ENCODE measurements at regions not wholly inside any gene's neighbourhood (a gene's known extent, or its start where the extent isn't known, plus 50 kb on each side); places are given as distances from the start of the nearest gene placed in this dataset.
"Not testable (repeated sequence)": the region's sequence is repeated elsewhere in the genome, so short reads cannot be mapped to it uniquely, and the experiment has no call there.

GRCh38 chrX:43218198-43218597, 437.9 kb upstream of the MAOA start:
- DNase-seq (ENCODE audit: low read depth in 2 of 2), result no peak

- no peak for DNase-seq (ENCODE audit: low read depth in 2 of 2)
Measured at GRCh38 chrX:43224496-43224895, 431.6 kb upstream of the MAOA start.

DNA sequence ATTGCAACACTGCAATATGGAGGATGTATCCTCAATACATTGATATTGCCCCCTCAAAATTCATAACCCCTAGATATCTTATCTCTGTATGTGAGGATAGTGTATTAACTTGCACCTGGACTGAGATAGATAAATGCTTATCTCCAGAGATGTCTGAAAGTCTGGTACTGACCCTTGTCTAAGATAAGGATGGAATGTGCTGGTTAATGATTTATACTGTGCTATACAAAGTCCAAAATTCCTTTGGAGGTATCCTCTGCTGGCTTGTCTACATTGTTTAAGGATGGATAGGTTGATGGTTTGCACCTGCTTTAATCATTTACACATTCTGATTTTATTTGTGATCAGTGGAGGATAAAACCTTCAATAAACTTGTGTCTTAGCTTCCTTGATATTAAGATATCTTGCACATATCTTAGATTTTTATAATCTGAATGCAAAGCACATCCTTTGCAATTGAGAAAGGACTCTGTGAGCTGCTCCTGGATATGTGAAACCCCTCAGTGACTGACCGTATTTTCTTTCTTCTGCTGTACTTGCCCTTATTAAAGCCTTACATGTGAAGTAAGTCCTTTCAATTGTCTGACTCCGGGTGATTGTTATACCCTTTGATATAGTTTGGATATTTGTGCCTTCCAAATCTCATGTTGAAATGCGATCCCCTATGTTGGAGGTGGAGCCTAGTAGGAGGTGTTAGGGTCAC, 430.3 kb upstream of the MAOA start:
- DNase-seq (ENCODE audit: low read depth in 2 of 2), result no peak

DNA sequence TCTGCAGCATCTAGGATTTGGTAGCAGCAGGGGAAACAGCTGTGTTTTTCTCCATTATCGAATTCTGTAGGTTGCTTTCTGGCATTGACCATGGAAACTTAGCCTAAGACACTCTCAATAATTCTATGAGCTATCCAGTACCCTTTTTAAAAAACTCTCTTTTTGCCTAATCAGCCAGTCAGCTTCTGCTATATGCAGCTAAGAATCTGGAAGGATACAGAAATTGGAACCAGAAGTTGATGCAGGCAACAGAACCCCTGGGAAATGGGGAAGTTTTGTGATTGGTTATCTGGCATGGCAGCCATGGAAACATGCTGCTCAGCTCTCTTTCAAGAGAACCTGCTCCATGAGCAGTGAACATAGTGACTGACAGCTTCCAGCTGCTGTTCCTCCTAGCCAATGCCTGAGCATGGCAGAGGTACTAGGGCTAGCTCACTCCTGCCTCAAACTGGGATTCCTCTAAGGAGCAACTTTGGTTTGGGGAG, 417.6 kb upstream of the MAOA start:
- DNase-seq (ENCODE audit: low read depth in 2 of 2), result no peak

DNA sequence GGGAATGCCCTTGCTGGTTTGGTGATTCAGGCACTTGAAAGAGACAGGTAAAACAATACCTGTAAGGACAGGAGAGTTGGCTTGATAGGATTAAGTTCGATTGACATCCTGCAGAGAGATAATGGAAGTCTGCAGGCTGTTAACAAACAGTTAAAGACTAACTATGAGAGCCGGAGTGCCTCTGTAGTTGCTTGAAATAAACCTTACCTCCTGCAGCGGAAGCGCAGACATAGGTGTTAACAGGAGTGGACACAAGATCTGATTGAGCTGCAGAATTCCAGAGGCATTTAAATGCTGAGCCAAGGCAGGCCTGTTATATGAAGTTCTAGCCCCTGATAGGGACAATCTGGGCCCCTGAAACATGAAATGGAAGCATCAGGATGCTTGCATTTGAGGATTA, 416.7 kb upstream of the MAOA start:
- DNase-seq (ENCODE audit: low read depth in 2 of 2), result no peak

DNA sequence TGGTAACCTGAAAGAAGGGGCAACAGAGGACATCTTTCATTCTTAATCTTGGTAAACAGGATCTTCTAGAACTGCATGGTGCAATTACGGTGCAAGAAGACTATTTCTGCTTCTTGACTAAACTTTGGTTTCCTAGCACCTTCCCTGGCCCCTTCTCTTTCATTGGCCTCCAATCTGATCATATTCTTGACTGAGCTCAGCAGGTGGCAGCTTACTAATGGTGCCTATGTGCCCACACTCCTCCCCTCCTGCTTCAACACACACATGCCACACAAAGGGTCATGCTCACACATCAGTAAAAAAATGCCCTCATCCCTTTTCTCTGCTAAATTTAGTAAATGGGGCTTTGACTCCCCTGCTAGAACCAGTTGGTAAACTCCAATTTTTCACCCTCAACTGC, 400.5 kb upstream of the MAOA start:
- DNase-seq (ENCODE audit: low read depth in 2 of 2), result no peak

- DNase-seq (ENCODE audit: low read depth in 2 of 2), result no peak
Measured at GRCh38 chrX:43266487-43266886, 389.6 kb upstream of the MAOA start.

- DNase-seq (ENCODE audit: low read depth in 2 of 2), result no peak
Measured at GRCh38 chrX:43267652-43268051, 388.4 kb upstream of the MAOA start.

DNA sequence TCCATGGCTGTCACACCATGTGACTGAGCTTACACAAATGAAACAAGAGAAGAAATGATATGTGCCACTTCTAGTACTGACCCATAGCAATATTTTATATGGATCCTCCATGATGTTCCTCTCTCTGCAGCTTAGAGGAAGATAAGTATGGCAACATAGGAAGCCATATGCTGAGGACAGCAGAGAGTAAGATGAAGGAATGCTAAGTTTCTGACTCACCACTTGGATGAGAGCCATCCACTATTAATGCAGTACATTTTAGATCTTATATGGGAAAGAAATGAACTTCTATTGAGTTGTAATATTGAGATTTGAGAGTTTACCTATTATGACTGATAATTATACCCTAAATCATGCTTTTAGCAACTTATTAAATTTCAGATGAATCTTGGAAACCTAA, 386.9 kb upstream of the MAOA start:
- no peak for DNase-seq (ENCODE audit: low read depth in 2 of 2)

DNA sequence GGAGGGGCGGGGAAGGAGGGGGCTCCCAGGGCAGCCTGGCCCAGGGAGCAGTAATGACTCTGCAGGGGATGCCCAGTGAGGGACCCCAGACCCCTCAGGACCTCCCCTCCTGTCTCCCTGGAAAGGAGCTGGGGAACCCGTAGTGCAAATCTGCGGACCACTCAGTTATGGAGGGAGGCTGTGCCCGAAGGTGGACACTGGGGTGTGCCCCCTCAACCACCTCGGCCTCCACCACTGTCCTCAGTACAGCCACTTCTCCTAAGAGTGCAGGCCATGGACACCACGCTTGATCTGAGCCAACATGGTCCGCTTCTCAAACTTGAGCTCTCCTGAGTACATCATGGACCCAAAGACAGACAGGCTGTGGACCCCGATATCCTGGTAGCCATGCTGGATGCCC, 378.2 kb upstream of the MAOA start:
- no peak for DNase-seq (ENCODE audit: low read depth in 2 of 2)

DNA sequence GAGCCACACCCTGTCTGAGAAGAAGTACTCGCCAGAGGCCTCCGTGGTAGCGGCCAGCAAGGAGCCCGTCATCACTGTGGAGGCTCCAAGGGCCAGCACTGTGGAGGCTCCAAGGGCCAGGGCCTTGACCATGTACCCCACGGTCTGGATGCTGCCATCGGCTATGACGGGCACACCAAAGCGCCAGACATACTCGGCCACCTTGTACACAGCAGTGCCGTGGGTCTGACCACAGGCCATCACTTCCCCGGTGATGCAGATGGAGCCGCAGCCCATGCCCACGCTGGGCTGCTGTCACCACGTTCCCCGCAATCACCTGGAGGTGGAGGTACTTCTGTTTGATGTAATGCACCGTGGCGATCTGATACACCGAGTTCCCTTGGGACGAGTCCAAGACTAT, 377.7 kb upstream of the MAOA start:
- no peak for DNase-seq (ENCODE audit: low read depth in 2 of 2)

- DNase-seq (ENCODE audit: low read depth in 2 of 2), result no peak
Measured at GRCh38 chrX:43279341-43279808, 376.7 kb upstream of the MAOA start.

DNA sequence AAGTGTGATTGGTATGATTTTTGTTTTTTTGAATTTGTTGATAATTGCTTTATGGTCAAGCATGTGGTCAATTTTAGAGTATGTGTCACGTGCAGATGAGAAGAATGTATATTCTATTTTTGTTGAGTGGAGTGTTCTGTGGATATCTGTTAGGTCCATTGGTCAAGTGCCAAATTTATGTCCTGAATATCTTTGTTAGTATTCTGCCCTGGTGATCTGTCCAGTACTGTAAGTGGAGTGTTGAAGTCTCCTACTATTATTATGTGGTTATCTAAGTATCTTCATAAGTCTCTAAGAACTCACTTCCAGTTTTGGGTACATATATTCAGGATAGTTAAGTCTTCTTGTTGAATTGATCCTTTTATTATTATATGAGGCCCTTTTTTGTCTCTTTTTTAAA, 372.9 kb upstream of the MAOA start:
- no peak for DNase-seq (ENCODE audit: low read depth in 2 of 2)

- DNase-seq (ENCODE audit: low read depth in 2 of 2), result not testable (repeated sequence)
Measured at GRCh38 chrX:43311625-43312024, 344.5 kb upstream of the MAOA start.

DNA sequence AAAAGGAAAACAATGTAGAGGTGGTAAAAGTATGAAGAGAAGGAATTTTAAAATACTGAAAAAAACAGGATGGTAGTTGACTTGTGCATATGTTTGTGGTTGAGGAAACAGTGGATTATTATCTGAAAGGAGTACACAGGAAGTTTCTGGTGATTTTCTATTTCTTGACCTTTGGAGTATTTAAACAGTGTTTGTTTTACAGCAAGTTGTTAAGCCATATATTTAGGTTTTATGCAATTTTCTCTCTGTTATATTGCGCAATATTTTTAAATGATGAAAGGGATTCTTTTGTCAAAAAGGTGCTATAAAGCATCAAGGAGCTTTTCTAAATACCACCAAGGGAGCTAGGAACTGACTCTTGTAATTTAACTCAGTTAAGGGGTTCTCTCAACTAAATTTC, 343.1 kb upstream of the MAOA start:
- DNase-seq (ENCODE audit: low read depth in 2 of 2), result no peak

GRCh38 chrX:43314525-43314924, 341.6 kb upstream of the MAOA start:
- DNase-seq (ENCODE audit: low read depth in 2 of 2), result no peak

- no peak for DNase-seq (ENCODE audit: low read depth in 2 of 2)
Measured at GRCh38 chrX:43315622-43316021, 340.5 kb upstream of the MAOA start.

- no peak for DNase-seq (ENCODE audit: low read depth in 2 of 2)
Measured at GRCh38 chrX:43316146-43316545, 340.0 kb upstream of the MAOA start.

GRCh38 chrX:43317378-43317777, 338.7 kb upstream of the MAOA start:
- no peak for DNase-seq (ENCODE audit: low read depth in 2 of 2)

GRCh38 chrX:43328358-43328946, 327.6 kb upstream of the MAOA start:
- no peak for DNase-seq (ENCODE audit: low read depth in 2 of 2)

- DNase-seq (ENCODE audit: low read depth in 2 of 2), result no peak
Measured at GRCh38 chrX:43333543-43333942, 322.6 kb upstream of the MAOA start.

DNA sequence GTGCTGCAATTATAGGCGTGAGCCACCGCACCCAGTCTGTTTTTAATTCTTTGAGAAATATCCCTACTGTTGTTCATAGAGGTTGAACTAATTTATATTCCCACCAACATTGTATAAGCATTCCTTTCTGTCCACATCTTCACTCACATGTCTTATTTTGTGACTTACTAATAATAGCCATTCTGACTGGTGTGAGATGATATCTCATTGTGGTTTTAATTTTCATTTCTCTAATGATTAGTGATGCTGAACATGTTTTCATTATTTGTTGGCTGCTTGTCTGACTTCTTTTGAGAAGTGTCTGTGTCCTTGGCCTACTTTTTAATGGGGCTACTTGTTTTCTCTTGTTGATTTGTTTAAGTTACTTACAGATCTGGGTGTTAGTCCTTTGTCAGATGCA, 310.9 kb upstream of the MAOA start:
- DNase-seq (ENCODE audit: low read depth in 2 of 2), result no peak

- no peak for DNase-seq (ENCODE audit: low read depth in 2 of 2)
Measured at GRCh38 chrX:43349363-43349762, 306.7 kb upstream of the MAOA start.

- DNase-seq (ENCODE audit: low read depth in 2 of 2), result no peak
Measured at GRCh38 chrX:43350935-43351334, 305.2 kb upstream of the MAOA start.
